GM12892 (cell line): ENCODE measurements at regions not wholly inside any gene's neighbourhood (a gene's known extent, or its start where the extent isn't known, plus 50 kb on each side); places are given as distances from the start of the nearest gene placed in this dataset.

Experiments used
- POLR2A ChIP-seq: IDR thresholded peaks from 2 replicates; pipeline ENCODE4 v1.6.1; 2011; ENCODE audit warnings: low read depth, low read length, control low read depth
- POLR2AphosphoS5 ChIP-seq: IDR thresholded peaks from 2 replicates; pipeline ENCODE4 v1.6.1; 2011; ENCODE audit warnings: low read depth, low read length, control low read depth
- TAF1 ChIP-seq: IDR thresholded peaks from 2 replicates; pipeline ENCODE4 v1.6.1; 2011; ENCODE audit warnings: low read depth, mild to moderate bottlenecking, control low read depth, low read length, borderline replicate concordance

DNA sequence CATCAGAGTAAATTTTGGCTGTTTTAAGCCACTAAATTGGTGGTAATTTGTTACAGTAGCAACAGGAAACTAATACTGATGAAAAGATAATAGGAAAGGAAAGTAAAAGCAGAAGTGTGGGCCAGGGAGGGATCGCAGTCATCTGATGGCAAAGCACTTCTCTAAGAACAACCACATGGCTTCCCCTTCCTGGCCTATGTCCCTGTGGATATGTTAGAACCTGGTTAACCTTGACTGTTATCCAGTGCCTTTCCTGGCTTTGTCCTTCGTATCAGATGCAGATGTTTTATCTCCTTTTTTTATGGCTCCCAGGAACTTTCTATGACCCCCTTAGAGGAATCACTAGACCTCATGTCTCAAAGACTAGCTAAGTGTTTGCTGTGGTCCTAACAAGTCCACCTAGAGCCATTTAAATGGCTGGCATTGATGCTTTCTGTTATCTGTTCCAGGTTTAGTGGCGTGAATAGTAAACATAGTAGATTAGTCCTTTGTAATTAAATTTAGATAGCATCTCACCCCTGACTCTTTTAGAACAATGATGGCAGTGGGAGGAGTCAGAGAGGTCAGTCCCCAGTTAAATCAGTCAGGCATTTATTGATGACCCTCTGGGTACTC lies 79.2 kb upstream of the PHACTR2 start:
- TF ChIP-seq POLR2A, result no peak
- no peak for TF ChIP-seq TAF1
- TF ChIP-seq POLR2AphosphoS5, result no peak
